ENCODE measurements at regions not wholly inside any gene's neighbourhood (a gene's known extent, or its start where the extent isn't known, plus 50 kb on each side); places are given as distances from the start of the nearest gene placed in this dataset.
A peak's percentile ranks its signal among the peaks of the same experiment; 100 is the strongest.
"Not testable (repeated sequence)": the region's sequence is repeated elsewhere in the genome, so short reads cannot be mapped to it uniquely, and the experiment has no call there.

GRCh38 chr18:15315301-15315700 lies 567.3 kb downstream of the ANKRD30B start:
- DNase-seq = peak; percentile 12
- H3K4me3 ChIP-seq, H3K9me3 ChIP-seq, H3K27me3 ChIP-seq, H3K36me3 ChIP-seq: not testable (repeated sequence)

DNA sequence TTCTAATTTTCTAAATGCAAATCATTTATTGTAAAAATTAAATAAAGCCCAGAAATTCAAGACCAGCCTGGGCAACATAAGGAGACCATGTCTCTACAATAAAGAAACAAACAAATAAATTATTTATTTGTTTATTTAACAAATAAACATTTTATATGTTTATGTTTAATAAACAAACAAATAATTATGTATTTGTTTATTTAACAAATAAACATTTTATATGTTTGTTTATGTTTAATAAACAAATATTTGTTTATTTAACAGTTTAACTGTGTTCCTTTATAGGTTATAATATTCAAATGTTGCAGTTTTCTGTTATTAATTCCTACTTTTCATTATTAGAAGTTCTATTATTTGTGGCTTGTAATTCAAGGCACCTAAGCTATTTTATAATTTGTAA lies 570.7 kb downstream of the ANKRD30B start:
- not testable (repeated sequence) for H3K9me3 ChIP-seq, H3K4me3 ChIP-seq, H3K36me3 ChIP-seq, H3K27me3 ChIP-seq, DNase-seq

DNA sequence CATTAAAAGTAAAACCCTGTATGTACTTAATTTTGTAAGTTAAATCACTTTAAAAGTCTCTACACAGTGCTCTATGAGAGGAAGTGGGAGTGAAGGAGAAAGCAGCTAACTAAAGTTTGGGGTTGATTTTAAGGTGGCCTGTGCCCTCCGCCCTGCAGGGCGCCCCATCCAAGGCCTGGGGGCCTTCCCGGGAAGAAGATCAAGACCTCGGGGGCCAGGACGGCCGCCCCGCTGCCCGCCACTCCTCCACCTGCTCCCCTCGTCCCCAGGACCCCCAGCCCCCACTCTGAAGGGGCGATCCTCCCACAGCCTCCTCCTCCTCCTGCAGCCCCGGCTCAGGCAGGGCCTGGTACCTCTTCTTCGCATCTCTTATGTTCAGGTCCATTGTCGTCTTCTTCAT lies 581.7 kb downstream of the ANKRD30B start:
- H3K9me3 ChIP-seq, H3K4me3 ChIP-seq, H3K27me3 ChIP-seq, H3K36me3 ChIP-seq, DNase-seq: not testable (repeated sequence)

DNA sequence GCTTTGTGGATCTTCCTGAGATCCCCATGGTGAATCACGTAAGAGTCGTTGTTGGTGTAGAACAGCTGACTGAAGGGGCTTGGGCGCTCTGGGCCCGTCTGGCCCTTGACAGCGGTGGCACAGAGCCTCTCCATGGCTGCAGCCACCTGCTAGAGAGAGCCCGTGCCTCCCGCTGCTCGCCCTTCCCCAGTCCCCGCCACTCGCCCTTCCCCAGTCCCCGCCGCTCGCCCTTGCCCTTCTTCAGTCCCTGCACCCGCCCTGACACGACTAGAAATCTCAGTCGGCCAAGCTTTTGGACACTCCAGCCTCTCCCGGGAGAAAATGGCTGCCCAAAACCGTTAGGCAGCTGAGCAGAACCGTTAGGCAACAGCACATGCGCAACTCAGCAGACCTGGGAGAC lies 582.2 kb downstream of the ANKRD30B start:
- not testable (repeated sequence) for H3K27me3 ChIP-seq, H3K4me3 ChIP-seq, H3K36me3 ChIP-seq, H3K9me3 ChIP-seq, DNase-seq

GRCh38 chr18:15330600-15330999 lies 582.6 kb downstream of the ANKRD30B start:
- not testable (repeated sequence) for H3K4me3 ChIP-seq, H3K36me3 ChIP-seq, DNase-seq, H3K27me3 ChIP-seq, H3K9me3 ChIP-seq

GRCh38 chr18:15375671-15376070 lies 627.7 kb downstream of the ANKRD30B start:
- H3K4me3 ChIP-seq, H3K9me3 ChIP-seq, H3K27me3 ChIP-seq, DNase-seq, H3K36me3 ChIP-seq: not testable (repeated sequence)

GRCh38 chr18:15407874-15408273 lies 659.9 kb downstream of the ANKRD30B start:
- not testable (repeated sequence) for H3K9me3 ChIP-seq, H3K27me3 ChIP-seq, DNase-seq, H3K4me3 ChIP-seq, H3K36me3 ChIP-seq

All from MG63 (cell line).